Mucosa of stomach (tissue), 1 donor: ENCODE measurements at regions not wholly inside any gene's neighbourhood (a gene's known extent, or its start where the extent isn't known, plus 50 kb on each side); places are given as distances from the start of the nearest gene placed in this dataset.

Experiments used
- H3K27me3 ChIP-seq: one replicate; pipeline ENCODE4 v1.7.0; 2013; ENCODE audit warnings: mild to moderate bottlenecking, low read length; ENCODE audit not compliant: control insufficient read depth, insufficient read depth
- H3K36me3 ChIP-seq: one replicate; pipeline ENCODE4 v1.7.0; 2013; ENCODE audit warnings: low read length; ENCODE audit not compliant: control insufficient read depth, insufficient read depth
- H3K4me1 ChIP-seq: one replicate; pipeline ENCODE4 v1.7.0; 2013; ENCODE audit warnings: mild to moderate bottlenecking, low read length; ENCODE audit not compliant: control insufficient read depth, insufficient read depth
- H3K4me3 ChIP-seq: one replicate; pipeline ENCODE4 v1.7.0; 2013; ENCODE audit warnings: low read length
- H3K9ac ChIP-seq: one replicate; pipeline ENCODE4 v1.7.0; 2013; ENCODE audit warnings: mild to moderate bottlenecking, low read length, moderate library complexity
- H3K9me3 ChIP-seq: one replicate; pipeline ENCODE4 v1.7.0; 2013; ENCODE audit warnings: mild to moderate bottlenecking, low read length, moderate library complexity; ENCODE audit not compliant: control insufficient read depth
- donor health status: Pancreatic carcinoma.

- no peak overlapping the region for H3K9ac ChIP-seq
- no peaks in the 10 kb centered on the region for H3K27me3 ChIP-seq
- no peaks in the 10 kb centered on the region for H3K9me3 ChIP-seq
- no peaks in the 10 kb centered on the region for H3K4me1 ChIP-seq
- no peaks in the 10 kb centered on the region for H3K36me3 ChIP-seq
- H3K4me3 ChIP-seq: no peak overlapping the region
These were observed 256.2 kb downstream of the TSN start for GRCh38 chr2:122011493-122012270.

- no peak overlapping the region for H3K9ac ChIP-seq
- no peaks in the 10 kb centered on the region for H3K4me1 ChIP-seq
- H3K9me3 ChIP-seq: no peaks in the 10 kb centered on the region
These were observed 263.3 kb downstream of the TSN start for GRCh38 chr2:122018736-122019135.

DNA sequence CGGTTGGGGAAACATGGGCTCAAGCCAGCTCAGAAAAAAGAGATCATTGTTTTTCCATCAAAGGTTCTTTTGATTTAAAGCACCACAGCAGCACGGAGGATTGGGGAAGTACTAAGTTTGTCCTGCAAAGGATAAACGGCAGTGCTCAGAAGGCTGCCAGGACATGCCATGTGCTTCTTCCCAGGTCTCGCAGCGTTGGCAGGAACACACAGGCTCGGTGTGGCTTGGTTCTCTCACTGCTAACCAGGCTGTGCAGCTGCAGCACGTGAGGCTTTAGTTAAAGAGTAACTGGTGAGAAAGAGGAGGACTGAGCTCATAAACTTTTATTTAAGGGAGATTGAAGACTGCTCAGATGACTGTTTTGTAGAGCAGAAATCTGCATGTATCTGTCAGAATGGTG is 264.3 kb downstream of the TSN start:
- H3K4me3 ChIP-seq: no peak overlapping the region
- no peak overlapping the region for H3K9ac ChIP-seq
- no peaks in the 10 kb centered on the region for H3K4me1 ChIP-seq
- no peaks in the 10 kb centered on the region for H3K27me3 ChIP-seq
- no peaks in the 10 kb centered on the region for H3K9me3 ChIP-seq
- no peaks in the 10 kb centered on the region for H3K36me3 ChIP-seq

More at GRCh38 chr2:122018736-122019135, 263.3 kb downstream of the TSN start:
- Histone ChIP-seq H3K4me3 (no peak overlapping the region), H3K36me3 (no peaks in the 10 kb centered on the region), H3K27me3 (no peaks in the 10 kb centered on the region)

DNA sequence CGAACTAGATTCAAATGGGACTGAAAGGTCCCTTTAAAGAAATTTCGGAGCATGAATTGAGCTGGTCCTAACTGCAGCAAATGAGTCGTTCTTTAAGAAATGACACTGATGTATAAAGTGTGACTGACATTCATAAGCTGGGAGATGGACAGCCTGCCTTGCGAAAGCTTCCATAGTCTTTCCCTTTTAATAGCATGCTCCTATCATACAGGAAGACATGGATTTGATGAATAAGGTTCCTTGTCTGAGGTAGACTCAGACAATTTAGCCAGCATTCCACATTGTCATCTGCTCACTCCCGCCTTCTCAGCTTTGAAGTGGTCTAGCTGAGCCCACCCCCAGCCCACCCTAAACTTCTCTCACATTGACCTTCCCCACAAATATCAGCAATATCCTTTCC is 264.9 kb downstream of the TSN start:
- no peak overlapping the region for H3K9ac ChIP-seq
- no peaks in the 10 kb centered on the region for H3K36me3 ChIP-seq
- no peaks in the 10 kb centered on the region for H3K4me1 ChIP-seq
- H3K9me3 ChIP-seq: no peaks in the 10 kb centered on the region
- H3K4me3 ChIP-seq: no peak overlapping the region
- no peaks in the 10 kb centered on the region for H3K27me3 ChIP-seq

DNA sequence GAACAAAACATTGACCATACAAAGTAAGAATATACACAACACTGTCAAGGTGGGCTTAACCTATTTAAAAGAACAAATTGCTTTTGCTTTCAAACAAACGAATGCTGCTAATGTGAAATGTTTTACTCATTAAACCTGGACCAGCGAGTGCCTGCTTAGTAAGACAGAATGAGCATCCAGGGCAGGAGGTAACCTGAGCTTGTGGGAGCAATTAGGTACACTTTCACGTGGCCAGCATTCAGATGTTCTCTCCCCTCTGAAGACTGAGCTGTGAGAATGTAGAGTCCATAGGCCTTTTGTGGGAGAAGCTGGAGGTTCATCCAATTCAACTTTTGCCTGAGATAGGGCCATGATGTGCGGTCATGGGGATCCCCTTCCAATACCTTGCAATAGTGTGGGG is 266.5 kb downstream of the TSN start:
- no peak overlapping the region for H3K9ac ChIP-seq

DNA sequence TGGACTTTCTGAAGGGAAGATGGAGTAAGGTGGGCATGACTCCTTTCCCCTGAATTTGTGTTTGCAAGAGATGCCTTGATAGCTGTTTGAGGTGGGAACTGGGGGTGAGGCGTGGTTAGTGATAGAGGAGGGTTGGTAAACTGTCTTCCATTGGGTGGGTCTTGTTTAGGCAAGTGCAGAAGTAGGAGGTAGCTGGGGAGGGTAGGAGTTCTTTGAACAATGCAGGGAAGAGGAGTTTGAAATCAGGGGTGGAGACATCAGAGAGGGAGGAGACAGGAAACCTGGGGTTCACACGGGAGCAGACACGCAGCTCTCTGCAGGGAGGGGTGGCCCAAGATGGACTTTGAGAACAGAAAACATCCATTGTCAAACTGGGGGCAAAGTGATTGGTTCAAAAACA is 267.1 kb downstream of the TSN start:
- Histone ChIP-seq H3K4me3 (no peak overlapping the region), H3K9me3 (no peaks in the 10 kb centered on the region), H3K36me3 (no peaks in the 10 kb centered on the region), H3K27me3 (no peaks in the 10 kb centered on the region), H3K9ac (no peak overlapping the region), H3K4me1 (no peaks in the 10 kb centered on the region)

More for the DNA sequence above, 266.5 kb downstream of the TSN start:
- Histone ChIP-seq H3K9me3 (no peaks in the 10 kb centered on the region), H3K4me3 (no peak overlapping the region), H3K27me3 (no peaks in the 10 kb centered on the region), H3K4me1 (no peaks in the 10 kb centered on the region), H3K36me3 (no peaks in the 10 kb centered on the region)

- Histone ChIP-seq H3K4me3 (no peak overlapping the region), H3K4me1 (no peaks in the 10 kb centered on the region), H3K36me3 (no peaks in the 10 kb centered on the region), H3K9ac (no peak overlapping the region), H3K9me3 (no peaks in the 10 kb centered on the region), H3K27me3 (no peaks in the 10 kb centered on the region)
These were observed 267.8 kb downstream of the TSN start for GRCh38 chr2:122023059-122023864.

DNA sequence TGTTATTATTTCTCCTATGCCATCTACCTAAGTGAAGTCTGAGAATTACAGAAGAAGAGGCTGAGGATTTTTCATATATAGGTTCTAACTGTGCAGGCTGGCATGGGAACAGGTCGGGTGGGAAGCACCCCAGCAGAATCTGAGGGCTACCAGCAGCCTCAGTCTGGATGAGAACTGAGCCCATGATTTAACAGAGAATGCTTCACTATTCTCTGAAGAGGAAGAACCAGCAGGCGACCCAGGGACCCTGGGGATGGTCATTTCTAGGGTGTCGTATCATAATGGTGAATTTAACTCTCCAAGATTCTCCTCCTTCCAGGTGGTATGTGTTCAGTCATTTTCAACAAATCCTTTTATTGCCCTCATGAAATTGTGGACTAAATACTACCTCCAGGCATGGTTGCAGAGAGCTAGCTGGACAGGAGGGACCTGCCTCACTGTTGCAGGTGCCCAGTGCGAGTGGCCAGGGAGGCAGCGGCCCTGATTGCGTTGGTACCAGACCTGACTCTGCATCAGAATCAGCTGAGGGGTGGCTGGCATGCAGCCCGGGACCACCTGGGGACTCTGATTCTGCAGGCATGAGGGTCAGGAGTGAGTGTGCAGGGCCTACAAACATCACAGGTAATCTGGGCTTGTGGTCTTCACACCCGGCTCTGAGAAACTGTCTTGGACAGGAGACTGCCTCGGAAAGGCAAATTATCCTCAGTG is 272.2 kb downstream of the TSN start:
- H3K9me3 ChIP-seq: no peaks in the 10 kb centered on the region
- no peaks in the 10 kb centered on the region for H3K27me3 ChIP-seq
- H3K9ac ChIP-seq: no peak overlapping the region
- no peaks in the 10 kb centered on the region for H3K36me3 ChIP-seq
- no peak overlapping the region for H3K4me3 ChIP-seq
- no peaks in the 10 kb centered on the region for H3K4me1 ChIP-seq

DNA sequence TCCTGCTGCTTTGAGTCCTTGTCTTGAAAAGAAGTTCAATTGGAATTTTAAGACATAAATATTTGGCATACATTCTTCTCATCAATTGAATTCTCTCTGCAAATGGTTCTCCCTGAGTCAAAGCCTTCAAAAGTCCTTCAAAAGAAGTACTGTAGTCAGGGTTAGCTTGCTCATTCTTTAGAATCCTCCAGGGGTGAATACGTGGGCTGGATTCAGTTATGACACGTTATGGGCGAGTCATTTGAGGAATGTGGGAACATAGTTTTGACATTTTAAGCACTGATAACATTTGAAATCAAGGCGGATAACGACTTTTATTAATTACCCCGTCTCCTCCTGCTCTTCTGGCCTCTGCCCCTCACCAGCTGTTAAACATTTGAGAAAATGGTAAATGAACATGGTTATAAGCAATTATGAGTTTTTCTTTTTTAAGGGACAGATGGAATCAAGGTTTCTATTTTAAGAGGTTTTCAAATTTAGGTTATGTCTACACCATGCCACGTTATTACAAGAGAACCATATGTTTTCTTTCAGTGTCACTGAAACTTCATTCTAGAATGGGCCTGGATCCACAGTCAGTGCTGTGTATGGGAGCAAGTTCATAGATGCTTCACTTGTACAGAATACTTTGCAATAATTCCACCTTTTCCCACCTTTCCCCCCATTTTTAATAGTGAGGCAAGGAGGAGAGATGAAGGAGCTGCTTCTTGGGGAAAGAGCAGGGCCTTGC is 273.1 kb downstream of the TSN start:
- Histone ChIP-seq H3K9ac (no peak overlapping the region), H3K4me1 (no peaks in the 10 kb centered on the region), H3K27me3 (no peaks in the 10 kb centered on the region), H3K4me3 (no peak overlapping the region), H3K9me3 (no peaks in the 10 kb centered on the region), H3K36me3 (no peaks in the 10 kb centered on the region)

GRCh38 chr2:122029456-122029855 is 274.0 kb downstream of the TSN start:
- no peaks in the 10 kb centered on the region for H3K4me1 ChIP-seq

GRCh38 chr2:122029945-122030344 is 274.5 kb downstream of the TSN start:
- H3K9me3 ChIP-seq: no peaks in the 10 kb centered on the region
- no peaks in the 10 kb centered on the region for H3K4me1 ChIP-seq
- H3K4me3 ChIP-seq: no peak overlapping the region
- no peaks in the 10 kb centered on the region for H3K36me3 ChIP-seq
- H3K27me3 ChIP-seq: no peaks in the 10 kb centered on the region
- no peak overlapping the region for H3K9ac ChIP-seq

More at GRCh38 chr2:122029456-122029855, 274.0 kb downstream of the TSN start:
- Histone ChIP-seq H3K4me3 (no peak overlapping the region), H3K27me3 (no peaks in the 10 kb centered on the region), H3K9ac (no peak overlapping the region), H3K36me3 (no peaks in the 10 kb centered on the region), H3K9me3 (no peaks in the 10 kb centered on the region)
